Peyer's patch (tissue), 4 donors: ENCODE measurements at regions not wholly inside any gene's neighbourhood (a gene's known extent, or its start where the extent isn't known, plus 50 kb on each side); places are given as distances from the start of the nearest gene placed in this dataset.

Source experiments
- CTCF ChIP-seq, 6 experiments: fragments of 450-650 bp in 4 of 6; fragments of 200-600 bp in 2 of 6; sonication (generic) in 1 of 6; IDR thresholded peaks; one replicate each; pipeline ENCODE4 v1.5.1; 2017 to 2019; ENCODE audit warnings: antibody characterized with exemption in 6 of 6, mild to moderate bottlenecking in 3 of 6, moderate library complexity in 1 of 6
- POLR2A ChIP-seq, 2 donors: fragments of 450-650 bp; IDR thresholded peaks; one replicate each; pipeline ENCODE4 v1.5.1; 2017; ENCODE audit warnings: antibody characterized with exemption in 2 of 2, mild to moderate bottlenecking in 2 of 2, moderate library complexity in 2 of 2

- TF ChIP-seq CTCF (IDR thresholded peaks at IDR 0.05) (no peak), POLR2A (IDR thresholded peaks at IDR 0.05) (no peak)
Observed at GRCh38 chr2:21229302-21229701, 105.5 kb downstream of the TDRD15 start.
